Fibroblast of lung (primary cell): ENCODE measurements at regions not wholly inside any gene's neighbourhood (a gene's known extent, or its start where the extent isn't known, plus 50 kb on each side); places are given as distances from the start of the nearest gene placed in this dataset.

Experiments
- DNase-seq, 2 donors: peaks; one replicate each; pipeline versions ENCODE4 v3.0.0 to v3.0.0-alpha.2; 2010; ENCODE audit warnings: low read depth in 2 of 2
- H2AFZ ChIP-seq: 2 replicates; pipeline ENCODE4 v1.5.1; 2012; ENCODE audit warnings: low read length, control low read depth, inconsistent platforms
- H3K27ac ChIP-seq: 2 replicates; pipeline ENCODE4 v1.5.1; 2011; ENCODE audit warnings: low read length, control low read depth; ENCODE audit not compliant: insufficient read depth
- H3K27me3 ChIP-seq: 2 replicates; pipeline ENCODE4 v1.5.1; 2011; ENCODE audit warnings: mild to moderate bottlenecking, low read length; ENCODE audit not compliant: control insufficient read depth, insufficient read depth
- H3K36me3 ChIP-seq: 2 replicates; pipeline ENCODE4 v1.5.1; 2011; ENCODE audit warnings: low read length; ENCODE audit not compliant: control insufficient read depth, insufficient read depth
- H3K4me1 ChIP-seq: 2 replicates; pipeline ENCODE4 v1.5.1; 2011; ENCODE audit warnings: low read length; ENCODE audit not compliant: control insufficient read depth, insufficient read depth; ENCODE audit errors: extremely low read depth
- H3K4me2 ChIP-seq: 2 replicates; pipeline ENCODE4 v1.5.1; 2011; ENCODE audit warnings: low read length, control low read depth; ENCODE audit not compliant: insufficient read depth; ENCODE audit errors: extremely low read depth
- H3K4me3 ChIP-seq, 4 experiments: fragments of 200-600 bp in 1 of 4; sonication (generic) in 1 of 4; replicated peaks in 1 of 4; 2 replicates each; pipeline ENCODE4 v1.5.1; 2011 to 2016; ENCODE audit warnings: low read length in 4 of 4, low read depth in 3 of 4, mild to moderate bottlenecking in 3 of 4, control low read depth in 2 of 4, inconsistent platforms in 1 of 4, mixed read lengths in 1 of 4; ENCODE audit not compliant: insufficient read depth in 1 of 4; ENCODE audit errors: control extremely low read depth in 1 of 4
- H3K79me2 ChIP-seq: 2 replicates; pipeline ENCODE4 v1.5.1; 2012; ENCODE audit warnings: mild to moderate bottlenecking, low read length, inconsistent platforms; ENCODE audit not compliant: control insufficient read depth, insufficient read depth
- H3K9ac ChIP-seq: 2 replicates; pipeline ENCODE4 v1.5.1; 2011; ENCODE audit warnings: mild to moderate bottlenecking, low read length, control low read depth; ENCODE audit not compliant: insufficient read depth
- H3K9me3 ChIP-seq: 2 replicates; pipeline ENCODE4 v1.5.1; 2012; ENCODE audit warnings: low read depth, low read length; ENCODE audit not compliant: control insufficient read depth, insufficient read depth
- H4K20me1 ChIP-seq: 2 replicates; pipeline ENCODE4 v1.5.1; 2011; ENCODE audit warnings: low read length; ENCODE audit not compliant: control insufficient read depth, insufficient read depth; ENCODE audit errors: extremely low read depth
- EZH2 ChIP-seq: IDR thresholded peaks from 2 replicates; pipeline ENCODE4 v1.5.1; 2012; ENCODE audit warnings: low read length, control low read depth, mild to moderate bottlenecking; ENCODE audit errors: missing control alignments
- TF ChIP-seq, protein P1 (sequence below), 2 donors: IDR thresholded peaks in 1 of 2; conservative IDR thresholded peaks in 1 of 2; 1 replicate in 1 of 2; 2 replicates in 1 of 2; pipeline ENCODE4 v1.5.1; 2011 to 2012; ENCODE audit warnings: low read length in 2 of 2, control low read depth in 1 of 2, inconsistent platforms in 1 of 2, low read depth in 1 of 2, mild to moderate bottlenecking in 1 of 2

DNA sequence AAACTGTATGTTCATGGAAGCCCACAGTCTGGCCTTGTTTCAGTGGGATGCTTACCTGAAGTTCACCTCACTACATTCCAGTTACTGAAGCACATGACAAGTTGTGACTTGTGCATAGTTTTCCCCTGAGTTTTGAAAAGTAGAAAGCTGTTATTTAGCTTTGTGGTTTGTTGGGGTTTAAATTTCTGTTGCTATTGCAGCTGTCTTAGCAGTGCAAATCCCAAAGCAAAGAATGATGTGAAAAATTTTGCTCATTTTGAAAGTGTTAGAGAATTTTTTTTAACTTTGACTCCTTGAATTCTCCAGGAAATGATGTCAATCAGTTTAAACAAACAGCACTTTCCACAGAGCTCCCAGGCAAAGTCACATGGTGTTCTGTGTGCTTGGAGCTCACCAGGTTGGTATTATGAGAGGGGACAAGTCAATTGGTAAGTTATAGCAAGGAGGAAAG, 268.4 kb downstream of the ADGRG6 start:
- H4K20me1 ChIP-seq: no peaks in the 10 kb centered on the region
- TF ChIP-seq, protein P1, sequence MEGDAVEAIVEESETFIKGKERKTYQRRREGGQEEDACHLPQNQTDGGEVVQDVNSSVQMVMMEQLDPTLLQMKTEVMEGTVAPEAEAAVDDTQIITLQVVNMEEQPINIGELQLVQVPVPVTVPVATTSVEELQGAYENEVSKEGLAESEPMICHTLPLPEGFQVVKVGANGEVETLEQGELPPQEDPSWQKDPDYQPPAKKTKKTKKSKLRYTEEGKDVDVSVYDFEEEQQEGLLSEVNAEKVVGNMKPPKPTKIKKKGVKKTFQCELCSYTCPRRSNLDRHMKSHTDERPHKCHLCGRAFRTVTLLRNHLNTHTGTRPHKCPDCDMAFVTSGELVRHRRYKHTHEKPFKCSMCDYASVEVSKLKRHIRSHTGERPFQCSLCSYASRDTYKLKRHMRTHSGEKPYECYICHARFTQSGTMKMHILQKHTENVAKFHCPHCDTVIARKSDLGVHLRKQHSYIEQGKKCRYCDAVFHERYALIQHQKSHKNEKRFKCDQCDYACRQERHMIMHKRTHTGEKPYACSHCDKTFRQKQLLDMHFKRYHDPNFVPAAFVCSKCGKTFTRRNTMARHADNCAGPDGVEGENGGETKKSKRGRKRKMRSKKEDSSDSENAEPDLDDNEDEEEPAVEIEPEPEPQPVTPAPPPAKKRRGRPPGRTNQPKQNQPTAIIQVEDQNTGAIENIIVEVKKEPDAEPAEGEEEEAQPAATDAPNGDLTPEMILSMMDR (conservative IDR thresholded peaks at IDR 0.05 in 1 of 2, IDR thresholded peaks at IDR 0.05 in 1 of 2; ENCODE audit: low read depth in 1 of 2, low read length in 2 of 2): no peak
- no peak for TF ChIP-seq EZH2
- H3K27me3 ChIP-seq: no peaks in the 10 kb centered on the region
- H3K9me3 ChIP-seq: no peaks in the 10 kb centered on the region
- H3K36me3 ChIP-seq: no peaks in the 10 kb centered on the region
- no peak overlapping the region for H3K27ac ChIP-seq
- H2AFZ ChIP-seq: no peak overlapping the region
- peaks cover 2% of the 10 kb centered on the region for H3K4me1 ChIP-seq
- H3K4me2 ChIP-seq: no peak overlapping the region
- no peak overlapping the region for H3K4me3 ChIP-seq
- peak; percentile 22 to 87 for DNase-seq
- no peak overlapping the region for H3K9ac ChIP-seq
- no peaks in the 10 kb centered on the region for H3K79me2 ChIP-seq

DNA sequence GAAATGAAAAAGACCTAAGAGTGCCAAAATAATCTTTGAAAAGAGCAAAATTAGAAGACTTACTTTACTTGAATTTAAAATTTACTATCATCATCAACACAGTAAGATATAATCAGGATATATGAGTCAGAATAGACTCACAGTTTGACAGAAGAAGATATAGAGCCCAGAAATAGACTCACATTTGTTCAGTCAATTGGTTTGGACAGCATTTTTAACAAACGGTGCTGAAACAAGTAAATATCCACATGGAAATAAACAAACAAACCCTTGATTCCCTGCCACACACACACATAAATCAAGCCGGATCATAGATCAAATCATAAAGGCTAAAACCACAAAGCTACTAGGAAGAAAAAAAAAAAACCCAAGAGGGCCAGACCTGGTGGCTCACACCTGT, 291.1 kb downstream of the ADGRG6 start:
- H2AFZ ChIP-seq: no peak overlapping the region
- H3K9ac ChIP-seq: no peak overlapping the region
- TF ChIP-seq, protein P1 (conservative IDR thresholded peaks at IDR 0.05 in 1 of 2, IDR thresholded peaks at IDR 0.05 in 1 of 2; ENCODE audit: low read depth in 1 of 2, low read length in 2 of 2): no peak
- no peak for TF ChIP-seq EZH2
- H3K27ac ChIP-seq: no peak overlapping the region
- no peaks in the 10 kb centered on the region for H3K36me3 ChIP-seq
- peaks cover 3% of the 10 kb centered on the region for H3K27me3 ChIP-seq
- H3K4me2 ChIP-seq: no peak overlapping the region
- no peaks in the 10 kb centered on the region for H3K9me3 ChIP-seq
- peak in 1 of 2 donors; percentile 5 for DNase-seq
- H3K79me2 ChIP-seq: no peaks in the 10 kb centered on the region
- H4K20me1 ChIP-seq: no peaks in the 10 kb centered on the region
- no peaks in the 10 kb centered on the region for H3K4me1 ChIP-seq
- H3K4me3 ChIP-seq: no peak overlapping the region

DNA sequence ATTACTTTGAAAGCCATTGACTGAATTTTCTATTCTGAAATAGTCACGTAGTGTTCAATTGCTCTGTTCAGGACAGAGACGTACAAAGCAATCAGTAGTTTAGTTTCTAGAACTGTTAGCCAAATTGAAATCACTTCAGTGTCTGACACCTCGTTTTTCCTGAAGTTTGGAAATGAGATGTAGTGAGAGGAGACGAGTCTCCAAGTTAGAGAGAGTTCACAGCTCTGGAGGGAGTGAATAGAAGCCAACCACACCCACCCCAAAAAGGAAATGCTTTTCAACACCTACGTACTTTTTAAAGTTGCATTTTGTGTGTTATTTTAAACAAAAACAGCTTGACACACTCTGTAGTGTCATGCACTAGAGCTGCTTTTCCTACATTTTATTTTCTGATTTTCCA, 296.0 kb downstream of the ADGRG6 start:
- H2AFZ ChIP-seq: peak overlapping the region; percentile 21
- DNase-seq: no peak

More for the DNA sequence above, 296.0 kb downstream of the ADGRG6 start:
- no peaks in the 10 kb centered on the region for H3K4me1 ChIP-seq
- H3K4me2 ChIP-seq: no peak overlapping the region
- no peaks in the 10 kb centered on the region for H3K36me3 ChIP-seq
- no peaks in the 10 kb centered on the region for H3K9me3 ChIP-seq
- H3K9ac ChIP-seq: no peak overlapping the region
- no peak overlapping the region for H3K27ac ChIP-seq
- H3K27me3 ChIP-seq: peaks cover 3% of the 10 kb centered on the region
- no peaks in the 10 kb centered on the region for H3K79me2 ChIP-seq
- H4K20me1 ChIP-seq: no peaks in the 10 kb centered on the region
- TF ChIP-seq EZH2: no peak
- TF ChIP-seq, protein P1 (conservative IDR thresholded peaks at IDR 0.05 in 1 of 2, IDR thresholded peaks at IDR 0.05 in 1 of 2; ENCODE audit: low read depth in 1 of 2, low read length in 2 of 2): no peak
- no peak overlapping the region for H3K4me3 ChIP-seq
